ENCODE measurements at regions not wholly inside any gene's neighbourhood (a gene's known extent, or its start where the extent isn't known, plus 50 kb on each side); places are given as distances from the start of the nearest gene placed in this dataset.

GRCh38 chr9:79896390-79896980, 324.7 kb downstream of the TLE4 start:
- no peak for DNase-seq

DNA sequence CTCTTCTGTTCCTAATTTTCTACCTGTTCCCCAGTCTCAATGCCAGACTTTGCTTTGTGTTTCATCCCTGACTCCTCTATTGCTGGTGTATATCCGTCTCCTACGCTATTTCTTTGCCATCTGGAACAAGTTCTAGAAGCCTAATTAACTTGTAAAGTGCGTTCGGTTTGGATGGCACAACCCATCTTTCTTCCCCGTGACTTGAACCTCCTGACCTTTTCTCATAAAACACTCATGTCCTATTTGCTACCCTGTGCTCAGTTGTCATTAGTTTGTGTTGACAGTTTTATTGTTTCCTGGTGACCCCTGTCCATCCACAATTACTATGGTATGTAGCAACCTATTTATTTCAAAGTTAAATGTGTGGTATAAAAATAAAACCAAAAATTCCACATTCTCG, 323.5 kb downstream of the TLE4 start:
- no peak for DNase-seq

DNA sequence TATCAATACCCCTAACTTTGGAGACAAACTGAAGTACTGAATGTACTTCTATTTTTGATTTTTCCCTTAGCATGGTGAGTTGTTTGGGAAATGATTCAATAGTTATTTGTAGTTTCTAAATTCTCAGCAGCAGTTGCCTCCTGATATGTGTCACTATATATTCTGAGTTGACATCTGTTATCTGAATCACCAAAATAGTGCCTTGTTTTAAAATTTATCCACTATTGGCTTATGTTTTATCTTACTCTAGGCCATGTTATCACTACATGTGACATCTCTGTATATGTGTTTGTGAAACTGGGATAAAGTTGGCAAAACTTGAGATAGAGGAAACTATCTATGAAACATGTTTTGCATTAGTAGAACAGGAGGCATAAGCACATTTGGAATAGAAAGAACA, 317.6 kb downstream of the TLE4 start:
- DNase-seq, result no peak

GRCh38 chr9:79885093-79885857, 313.5 kb downstream of the TLE4 start:
- DNase-seq, result no peak

GRCh38 chr9:79884546-79884945, 312.8 kb downstream of the TLE4 start:
- DNase-seq, result peak in 1 of 2 donors; percentile 8

- no peak for DNase-seq
Observed at GRCh38 chr9:79883073-79883645, 311.4 kb downstream of the TLE4 start.

DNA sequence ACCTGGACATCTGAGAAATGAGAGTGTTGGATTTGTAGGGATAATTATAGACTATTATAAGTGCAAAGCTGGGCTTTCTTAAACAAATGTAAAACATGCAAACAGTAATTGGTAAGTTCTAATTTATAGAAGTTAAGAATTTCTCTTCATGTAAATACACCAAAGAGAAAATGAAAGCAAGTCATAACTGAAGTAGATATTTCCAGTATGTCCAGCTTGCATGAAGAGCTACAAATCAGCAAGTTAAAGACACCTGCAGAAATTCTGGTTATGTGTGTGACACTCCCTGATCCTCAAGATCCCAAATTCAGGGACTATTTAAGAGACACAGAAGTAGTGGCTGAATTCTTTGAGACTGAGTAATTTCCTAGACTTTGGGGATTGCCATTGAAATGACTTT, 308.9 kb downstream of the TLE4 start:
- DNase-seq, result no peak

DNA sequence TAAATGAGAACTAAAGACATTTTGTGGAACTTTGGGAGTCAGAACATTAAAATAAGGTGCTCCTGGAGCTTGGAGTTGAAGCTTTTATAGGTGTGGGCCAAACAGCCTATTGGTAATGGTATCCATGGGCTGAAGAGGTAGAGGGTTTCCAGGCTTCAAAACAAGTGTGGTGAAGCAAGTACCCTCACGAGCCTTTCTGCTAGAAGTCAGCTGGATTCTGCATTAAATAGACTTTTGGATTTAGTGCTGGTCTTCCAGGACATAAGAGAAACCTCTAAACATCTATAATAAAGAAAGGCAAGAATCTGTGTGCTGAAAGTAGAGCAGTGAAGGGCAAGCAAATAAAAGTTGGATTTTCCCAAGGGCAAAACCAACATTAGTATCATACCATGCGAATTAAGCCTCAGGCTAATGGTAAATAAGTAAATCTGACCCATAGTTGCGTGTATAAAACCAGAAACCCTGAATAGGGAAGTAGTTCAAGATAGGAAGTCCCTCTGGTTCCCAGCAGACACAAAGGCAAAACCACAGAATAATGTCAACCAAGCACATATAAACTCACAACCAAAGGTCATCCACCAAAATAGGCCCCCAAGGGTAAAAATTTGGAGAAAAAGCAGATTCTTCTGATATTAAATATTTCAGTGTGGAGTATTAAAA, 306.3 kb downstream of the TLE4 start:
- peak; percentile 65 to 79 for DNase-seq

DNA sequence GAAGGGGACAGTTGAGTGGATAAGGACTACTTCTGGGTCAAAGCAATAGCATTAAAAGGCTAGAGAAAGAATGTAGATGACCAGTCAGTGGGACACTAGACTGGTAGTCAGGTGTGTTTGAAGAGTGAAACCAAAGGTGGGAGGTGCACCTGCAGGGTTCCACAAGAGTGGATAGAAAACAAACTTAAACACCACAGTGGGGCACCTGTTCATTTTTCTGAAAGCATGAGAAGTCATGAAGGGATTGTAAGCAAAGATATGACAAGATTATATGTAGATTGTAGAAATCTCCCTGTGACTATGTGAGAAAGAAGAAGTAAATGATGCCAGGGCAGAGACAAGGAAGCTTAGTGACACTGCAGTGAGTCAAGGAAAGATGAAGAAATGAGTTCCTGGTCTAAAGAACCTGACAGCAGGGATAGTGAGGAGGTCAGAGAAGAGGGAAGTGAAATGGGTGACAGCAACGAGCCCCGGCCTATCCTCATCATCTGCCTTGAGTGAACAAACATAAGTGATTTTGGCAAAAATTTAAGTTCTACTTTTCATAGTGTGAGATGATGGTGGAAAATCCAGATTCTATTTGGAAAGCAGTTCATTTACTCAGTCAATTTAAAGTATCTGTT, 296.9 kb downstream of the TLE4 start:
- DNase-seq, result peak; percentile 87 to 96

- DNase-seq, result no peak
Observed at GRCh38 chr9:79862921-79863890, 291.4 kb downstream of the TLE4 start.

GRCh38 chr9:79858508-79858907, 286.7 kb downstream of the TLE4 start:
- DNase-seq, result peak; percentile 38 to 45

- peak in 1 of 2 donors; percentile 12 for DNase-seq
Observed at GRCh38 chr9:79857188-79857587, 285.4 kb downstream of the TLE4 start.

GRCh38 chr9:79847074-79847473, 275.3 kb downstream of the TLE4 start:
- DNase-seq, result no peak

DNA sequence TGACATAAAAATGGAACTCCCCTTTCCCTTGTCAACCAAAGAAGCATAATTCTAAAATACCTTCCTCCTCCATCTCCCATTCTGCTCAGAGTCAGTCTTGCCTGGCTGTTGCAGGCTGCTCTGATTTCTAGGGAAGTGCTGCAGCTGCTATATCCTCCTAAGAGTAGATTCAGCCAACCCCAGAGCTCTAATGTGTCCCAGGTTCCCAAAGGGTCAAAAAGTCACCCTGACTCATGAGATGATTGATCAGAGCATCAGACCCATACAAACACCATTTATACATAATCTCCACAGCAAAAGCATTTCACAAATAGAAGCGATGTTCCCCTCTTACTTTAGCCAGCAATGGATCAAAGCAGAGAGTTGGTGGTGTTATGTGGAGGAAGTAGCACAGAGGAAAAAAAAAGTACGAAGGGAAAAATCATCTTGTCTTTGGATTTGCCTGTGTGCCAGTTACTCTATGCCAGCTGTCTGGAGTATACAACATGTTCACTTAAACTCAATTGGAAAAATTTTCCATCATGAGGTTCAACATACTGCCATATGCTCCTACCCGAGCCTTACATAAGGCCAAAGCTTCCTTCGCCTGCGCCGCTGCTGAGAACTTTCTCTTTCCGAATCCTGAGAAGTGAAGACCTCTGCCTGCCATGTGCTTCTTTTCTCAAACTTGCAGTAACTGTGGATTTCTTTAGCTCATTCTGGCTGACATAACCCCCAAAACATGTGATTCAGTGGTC, 258.0 kb downstream of the TLE4 start:
- no peak for DNase-seq

GRCh38 chr9:79824265-79824664, 252.5 kb downstream of the TLE4 start:
- no peak for DNase-seq

DNA sequence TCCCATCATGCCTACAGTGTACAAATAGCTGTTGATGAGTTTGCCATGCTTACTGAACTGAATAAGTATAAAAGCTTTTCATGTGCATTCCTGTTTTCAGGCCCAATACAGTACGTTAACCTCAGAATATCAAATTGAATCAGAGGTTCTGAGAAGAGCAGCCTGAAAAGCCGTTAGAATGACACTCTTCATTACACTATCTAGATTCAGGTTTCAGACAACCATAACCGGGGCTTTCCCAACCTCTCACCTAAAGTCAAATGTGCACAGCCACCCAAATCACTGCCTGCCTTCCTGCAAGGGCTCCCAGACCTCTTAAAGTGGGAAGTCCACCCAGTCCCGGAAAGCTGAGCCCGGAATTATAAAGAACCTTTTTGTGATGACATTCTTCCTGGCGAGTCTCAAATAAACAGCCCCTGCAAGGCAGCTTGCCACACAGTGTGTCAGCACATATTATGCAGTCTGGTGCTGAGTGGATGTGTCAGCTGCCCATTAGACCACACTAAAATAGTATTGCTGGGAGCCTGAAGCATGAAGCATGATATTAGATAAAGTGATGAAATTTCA, 245.8 kb downstream of the TLE4 start:
- no peak for DNase-seq

DNA sequence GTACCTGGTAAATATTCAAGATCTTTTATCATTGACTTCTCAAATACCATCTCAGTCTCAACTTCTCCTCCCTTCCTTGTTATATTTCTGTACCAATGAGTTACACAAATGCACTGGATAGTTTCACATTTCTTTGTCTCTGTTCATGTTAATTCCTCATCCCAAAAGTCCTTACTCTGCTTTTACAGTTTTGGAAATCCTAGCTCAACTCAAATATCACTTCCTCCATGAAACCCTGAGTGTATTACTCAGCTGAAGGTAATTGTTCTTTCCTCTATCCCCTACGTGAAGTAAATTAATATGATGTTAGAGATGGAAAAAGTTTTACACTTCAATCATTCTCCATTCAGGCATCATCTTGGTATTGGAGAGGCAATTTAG, 241.5 kb downstream of the TLE4 start:
- peak; percentile 2 to 3 for DNase-seq

GRCh38 chr9:79812507-79813257, 240.9 kb downstream of the TLE4 start:
- peak; percentile 0 to 15 for DNase-seq

GRCh38 chr9:79812099-79812498, 240.3 kb downstream of the TLE4 start:
- DNase-seq, result no peak

DNA sequence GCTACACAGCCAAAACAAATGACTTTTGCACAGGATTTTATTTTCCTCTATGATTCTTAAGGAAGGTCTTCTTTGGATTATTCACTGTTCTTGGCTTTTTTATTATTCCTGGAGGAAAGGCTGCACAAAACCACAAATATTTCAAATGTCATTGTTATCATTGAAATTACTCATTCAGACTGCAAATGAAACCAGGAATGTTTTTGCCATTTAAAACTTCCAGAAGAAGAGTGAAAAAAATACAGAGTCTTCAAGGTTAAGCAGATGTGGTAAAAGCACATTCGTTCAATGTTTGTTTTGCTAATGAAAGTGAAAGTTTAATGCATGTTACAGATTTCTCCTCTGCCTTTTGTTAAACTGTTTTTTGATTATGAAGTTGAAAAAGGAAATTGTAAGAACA, 238.2 kb downstream of the TLE4 start:
- no peak for DNase-seq
